ENCODE measurements at regions not wholly inside any gene's neighbourhood (a gene's known extent, or its start where the extent isn't known, plus 50 kb on each side); places are given as distances from the start of the nearest gene placed in this dataset.

DNA sequence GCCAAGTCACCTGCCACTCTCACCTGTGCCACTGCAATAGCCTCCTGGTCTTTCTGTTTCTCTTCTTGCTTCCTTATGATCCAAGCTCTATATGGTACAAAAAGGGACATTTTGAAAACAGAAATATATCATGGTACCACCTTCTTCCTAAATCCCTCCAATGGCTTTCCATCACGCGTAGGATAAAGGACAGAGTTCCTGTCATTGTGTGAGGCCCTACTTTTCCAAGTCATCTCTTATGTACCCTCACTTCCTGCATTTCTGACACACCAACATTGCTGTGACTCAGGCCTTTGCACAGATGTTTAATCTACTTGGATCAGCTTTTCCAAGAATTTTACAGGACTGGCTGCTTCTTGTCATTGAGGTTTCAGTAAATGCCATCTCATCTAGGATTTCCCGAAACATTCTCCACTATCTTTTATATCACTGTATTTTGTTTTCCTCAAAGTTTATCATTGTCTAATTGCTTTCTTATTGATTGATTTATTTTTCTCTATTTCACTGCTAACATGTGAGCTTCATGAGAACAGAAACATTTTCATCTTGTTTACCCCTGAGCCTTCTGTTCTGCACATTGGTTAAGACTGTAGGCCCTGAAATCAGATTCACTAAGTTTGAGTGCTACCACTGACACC, 426.1 kb upstream of the FANCL start:
- DNase-seq: no peak

DNA sequence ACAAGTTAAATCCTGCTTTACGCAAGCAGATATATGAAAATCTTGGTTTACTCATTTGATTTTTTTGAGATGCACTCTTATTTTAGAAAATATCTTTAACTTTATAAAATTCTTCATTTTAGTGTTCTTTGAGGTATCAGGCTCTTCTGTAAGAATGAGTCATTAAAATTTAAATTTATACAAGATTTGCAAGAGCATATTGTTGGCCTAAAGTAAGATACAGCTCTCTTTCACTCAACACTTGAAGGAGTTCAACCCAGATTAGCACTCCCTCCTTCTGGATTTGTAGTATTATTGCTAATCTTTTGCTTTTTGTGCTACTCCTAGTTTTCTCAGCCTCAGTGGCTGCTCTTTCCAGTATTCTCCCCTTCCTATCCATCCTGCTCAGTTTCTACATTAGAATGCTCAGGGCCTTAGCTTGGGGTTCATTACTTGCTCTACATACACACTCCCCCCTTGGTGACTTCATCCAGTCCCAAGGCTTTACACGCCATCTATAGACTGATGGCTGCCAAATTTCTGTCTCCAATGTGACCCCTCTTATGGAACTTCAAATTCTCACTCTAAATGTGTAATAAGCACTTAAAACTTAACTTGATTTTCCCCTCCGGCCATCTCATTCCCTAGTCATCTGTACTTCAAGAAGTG, 425.3 kb upstream of the FANCL start:
- H3K4me3 ChIP-seq (ENCODE audit: low read depth, low read length): no peak overlapping the region
- no peak overlapping the region for H3K27ac ChIP-seq
- TF ChIP-seq CTCF (IDR thresholded peaks at IDR 0.05; ENCODE audit: low read depth, low read length): no peak
- H3K36me3 ChIP-seq: no peaks in the 10 kb centered on the region
- no peaks in the 10 kb centered on the region for H3K9me3 ChIP-seq (ENCODE audit: severe bottlenecking)
- no peak for DNase-seq
- no peaks in the 10 kb centered on the region for H3K27me3 ChIP-seq (ENCODE audit: insufficient read depth, low read depth, severe bottlenecking)

More for the DNA sequence above, 426.1 kb upstream of the FANCL start:
- Histone ChIP-seq H3K27me3 (ENCODE audit: insufficient read depth, low read depth, severe bottlenecking) (no peaks in the 10 kb centered on the region), H3K4me3 (ENCODE audit: low read depth, low read length) (no peak overlapping the region), H3K27ac (no peak overlapping the region), H3K9me3 (ENCODE audit: severe bottlenecking) (no peaks in the 10 kb centered on the region), H3K36me3 (no peaks in the 10 kb centered on the region)
- no peak for TF ChIP-seq CTCF (IDR thresholded peaks at IDR 0.05; ENCODE audit: low read depth, low read length)

DNA sequence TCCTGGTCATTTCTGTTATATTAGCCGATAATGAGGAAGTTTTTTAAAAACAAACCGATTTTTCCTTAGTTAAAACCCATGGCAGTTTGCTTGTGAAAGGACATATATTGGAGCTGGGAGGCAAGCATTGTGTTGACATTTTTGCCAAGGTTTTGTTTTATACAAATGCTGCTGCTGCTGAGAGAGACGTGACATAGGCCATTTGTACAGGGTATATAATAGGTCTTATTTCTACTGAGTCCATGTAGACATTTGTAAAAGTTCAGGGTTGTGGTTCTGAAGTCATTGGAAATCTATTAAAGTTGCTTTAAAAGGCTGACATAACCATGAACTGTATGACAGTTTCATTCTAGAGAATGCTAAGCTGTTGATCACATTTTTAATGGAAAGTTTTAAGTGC, 424.0 kb upstream of the FANCL start:
- Histone ChIP-seq H3K27ac (no peak overlapping the region), H3K27me3 (ENCODE audit: insufficient read depth, low read depth, severe bottlenecking) (no peaks in the 10 kb centered on the region), H3K9me3 (ENCODE audit: severe bottlenecking) (no peaks in the 10 kb centered on the region), H3K36me3 (no peaks in the 10 kb centered on the region), H3K4me3 (ENCODE audit: low read depth, low read length) (no peak overlapping the region)
- DNase-seq: no peak
- TF ChIP-seq CTCF (IDR thresholded peaks at IDR 0.05; ENCODE audit: low read depth, low read length): no peak

DNA sequence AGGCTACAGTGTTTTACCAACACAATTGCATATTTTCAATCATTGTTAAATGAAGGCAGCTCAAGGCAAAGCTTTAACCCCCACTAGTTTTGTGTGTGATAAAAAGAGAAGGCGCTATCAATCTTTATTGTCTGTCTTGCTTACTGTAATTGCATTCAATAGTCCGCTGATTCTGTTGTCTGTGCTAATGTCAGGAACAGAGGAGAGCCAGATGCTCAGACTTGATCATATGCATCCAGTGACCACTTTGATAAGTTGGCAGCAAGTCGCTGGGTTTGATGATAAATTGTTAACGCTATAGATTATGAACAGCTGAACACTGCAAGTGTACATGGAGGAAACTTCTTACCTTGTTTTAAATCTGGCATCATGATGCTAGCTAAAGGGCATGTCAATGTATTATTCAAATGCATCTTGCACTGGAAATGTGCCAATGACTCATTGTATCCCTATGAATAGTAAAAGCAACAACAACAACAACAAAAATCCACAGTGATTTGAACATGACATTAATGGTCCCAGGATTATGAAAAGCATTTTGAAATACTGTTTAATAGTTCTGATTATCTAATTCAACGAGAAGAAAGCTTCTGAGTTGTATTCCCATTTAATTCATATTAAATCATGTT, 423.5 kb upstream of the FANCL start:
- TF ChIP-seq CTCF (IDR thresholded peaks at IDR 0.05; ENCODE audit: low read depth, low read length): no peak
- H3K36me3 ChIP-seq: no peaks in the 10 kb centered on the region
- H3K27me3 ChIP-seq (ENCODE audit: insufficient read depth, low read depth, severe bottlenecking): no peaks in the 10 kb centered on the region
- DNase-seq: no peak
- H3K9me3 ChIP-seq (ENCODE audit: severe bottlenecking): no peaks in the 10 kb centered on the region
- no peak overlapping the region for H3K27ac ChIP-seq
- H3K4me3 ChIP-seq (ENCODE audit: low read depth, low read length): no peak overlapping the region

GRCh38 chr2:58660046-58660445, 418.9 kb upstream of the FANCL start:
- no peak for TF ChIP-seq CTCF (IDR thresholded peaks at IDR 0.05; ENCODE audit: low read depth, low read length)
- Histone ChIP-seq H3K36me3 (no peaks in the 10 kb centered on the region), H3K4me3 (ENCODE audit: low read depth, low read length) (no peak overlapping the region), H3K27me3 (ENCODE audit: insufficient read depth, low read depth, severe bottlenecking) (no peaks in the 10 kb centered on the region), H3K27ac (no peak overlapping the region), H3K9me3 (ENCODE audit: severe bottlenecking) (no peaks in the 10 kb centered on the region)
- DNase-seq: no peak

All from WERI-Rb-1 (cell line).